Activated CD8-positive, alpha-beta T cell treated with anti-CD3 and anti-CD28 coated beads for 36 hours (primary cell): ENCODE measurements at regions not wholly inside any gene's neighbourhood (a gene's known extent, or its start where the extent isn't known, plus 50 kb on each side); places are given as distances from the start of the nearest gene placed in this dataset.
"Not testable (repeated sequence)": the region's sequence is repeated elsewhere in the genome, so short reads cannot be mapped to it uniquely, and the experiment has no call there.

Source experiments
- ATAC-seq: fragments of 200-7000 bp; cut with Tn5 transposase; one replicate; pipeline ENCODE4 v1.10.0; 2021; ENCODE audit warnings: mild to moderate bottlenecking, moderate library complexity
- CTCF ChIA-PET: fragments of 350-600 bp; sonication (Branson Sonifier 250); formaldehyde crosslinking; loops from one replicate; lab custom pipeline; 2021; ENCODE audit warnings: antibody characterized with exemption; lab: Charles Lee
- POLR2A ChIA-PET: fragments of 350-600 bp; sonication (Branson Sonifier 250); formaldehyde crosslinking; loops from one replicate; lab custom pipeline; 2021; ENCODE audit warnings: antibody characterized with exemption; lab: Charles Lee
- DNase-seq: peaks from one replicate; pipeline ENCODE4 v3.0.0-alpha.2; 2020
- H3K27ac Mint-ChIP-seq: one replicate; pipeline ENCODE4 v1.8.0; 2021; ENCODE audit warnings: mild to moderate bottlenecking, mixed read lengths
- H3K27me3 Mint-ChIP-seq: one replicate; pipeline ENCODE4 v1.8.0; 2021; ENCODE audit warnings: mixed read lengths
- H3K36me3 Mint-ChIP-seq: one replicate; pipeline ENCODE4 v1.8.0; 2021; ENCODE audit warnings: low read depth, mixed read lengths
- H3K4me1 Mint-ChIP-seq: one replicate; pipeline ENCODE4 v1.8.0; 2021; ENCODE audit warnings: low read depth, mixed read lengths
- H3K4me3 Mint-ChIP-seq: one replicate; pipeline ENCODE4 v1.8.0; 2021; ENCODE audit warnings: mild to moderate bottlenecking, moderate library complexity, mixed read lengths
- H3K9me3 Mint-ChIP-seq: one replicate; pipeline ENCODE4 v1.8.0; 2021; ENCODE audit warnings: mixed read lengths
- CTCF ChIP-seq: fragments of 200-600 bp; IDR thresholded peaks from one replicate; pipeline ENCODE4 v1.8.0; 2022; ENCODE audit warnings: antibody characterized with exemption, mild to moderate bottlenecking
- intact Hi-C: fragments of 100-400 bp; cut with micrococcal nuclease; formaldehyde crosslinking; loops from one replicate; pipeline ENCODE4 v1.10.0; 2022

GRCh38 chrY:11769937-11770336 is 931.1 kb upstream of the USP9Y start:
- Mint-ChIP-seq H3K4me3 (no peak overlapping the region), H3K36me3 (no peaks in the 10 kb centered on the region), H3K9me3 (peaks cover 6% of the 10 kb centered on the region), H3K27ac (no peak overlapping the region), H3K4me1 (no peaks in the 10 kb centered on the region), H3K27me3 (no peaks in the 10 kb centered on the region)
- ATAC-seq (no peak), DNase-seq (no peak)
- POLR2A ChIA-PET, result interaction anchor here (0.7 kb wide), 1 partner anchor 12 kb away, joined by 3 read pairs; no protein-coding TSS in a partner anchor
- TF ChIP-seq CTCF, result no peak
- CTCF ChIA-PET, result no interaction called here
- intact Hi-C loops, result no loop called here

- DNase-seq, H3K36me3 Mint-ChIP-seq, POLR2A ChIA-PET, H3K27ac Mint-ChIP-seq, H3K27me3 Mint-ChIP-seq, H3K4me1 Mint-ChIP-seq, ATAC-seq, CTCF ChIA-PET, intact Hi-C loops, H3K9me3 Mint-ChIP-seq, H3K4me3 Mint-ChIP-seq: not testable (repeated sequence)
Measured at GRCh38 chrY:11779743-11780142, 921.3 kb upstream of the USP9Y start.

DNA sequence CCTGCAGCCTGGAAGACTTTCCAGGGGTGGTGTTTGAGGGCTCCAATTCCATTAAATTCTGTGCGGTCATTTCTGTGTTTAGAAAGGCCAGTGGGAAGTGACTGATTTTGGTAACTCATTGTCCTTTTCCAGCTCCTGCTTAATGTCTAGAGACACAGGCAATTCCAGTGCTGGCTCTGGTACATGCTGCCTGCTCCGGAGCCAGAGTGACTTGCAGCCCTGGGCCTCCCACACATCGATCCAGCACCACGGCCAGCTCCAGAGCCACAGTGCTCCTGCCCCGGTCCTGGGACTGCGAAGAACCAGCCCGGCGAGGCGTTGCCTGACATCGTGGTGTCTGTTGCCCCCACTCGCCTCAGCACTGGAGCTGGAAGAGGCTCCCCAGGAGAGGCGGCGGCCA is 912.0 kb upstream of the USP9Y start:
- H3K9me3 Mint-ChIP-seq, H3K4me1 Mint-ChIP-seq, CTCF ChIA-PET, POLR2A ChIA-PET, H3K4me3 Mint-ChIP-seq, intact Hi-C loops, H3K27me3 Mint-ChIP-seq, DNase-seq, H3K27ac Mint-ChIP-seq, H3K36me3 Mint-ChIP-seq, ATAC-seq: not testable (repeated sequence)

- H3K4me1 Mint-ChIP-seq, H3K9me3 Mint-ChIP-seq, CTCF ChIA-PET, POLR2A ChIA-PET, H3K4me3 Mint-ChIP-seq, intact Hi-C loops, H3K27ac Mint-ChIP-seq, H3K36me3 Mint-ChIP-seq, H3K27me3 Mint-ChIP-seq, DNase-seq, ATAC-seq: not testable (repeated sequence)
Measured at GRCh38 chrY:11823752-11824151, 877.3 kb upstream of the USP9Y start.

DNA sequence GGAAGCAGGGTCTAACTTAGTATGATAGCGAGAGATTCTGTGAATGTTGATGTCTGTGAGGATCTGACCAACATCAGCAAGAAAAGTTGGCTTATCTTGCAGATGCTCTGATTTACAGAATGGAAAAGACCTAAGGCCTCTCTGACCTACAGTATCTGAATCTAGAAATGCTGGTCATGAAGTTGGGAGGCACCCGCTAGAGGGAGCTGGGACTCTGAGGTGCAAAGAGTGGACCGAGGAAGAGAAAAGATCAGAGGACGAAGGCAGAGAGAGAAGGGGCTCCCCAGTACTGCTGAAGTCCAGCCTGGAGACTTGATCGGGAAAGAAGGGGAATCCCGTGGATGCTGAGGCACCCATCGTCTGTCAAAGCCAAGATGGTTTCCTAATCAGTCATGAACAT is 866.8 kb upstream of the USP9Y start:
- H3K27me3 Mint-ChIP-seq, DNase-seq, H3K4me1 Mint-ChIP-seq, H3K9me3 Mint-ChIP-seq, CTCF ChIA-PET, POLR2A ChIA-PET, H3K4me3 Mint-ChIP-seq, intact Hi-C loops, ATAC-seq, H3K27ac Mint-ChIP-seq, H3K36me3 Mint-ChIP-seq: not testable (repeated sequence)
